HepG2 (cell line): ENCODE measurements at regions not wholly inside any gene's neighbourhood (a gene's known extent, or its start where the extent isn't known, plus 50 kb on each side); places are given as distances from the start of the nearest gene placed in this dataset.

Experiments
- ATAC-seq: fragments of 200-7000 bp; cut with Tn5 transposase; 3 replicates; pipeline ENCODE4 v1.9.1; 2020; ENCODE audit warnings: mild to moderate bottlenecking, moderate library complexity
- BruUV-seq: library from RNA; stranded (reverse); fragments of 400-500 nt; replicated peaks from 2 replicates; lab custom pipeline; 2021; lab: Mats Ljungman, UMichigan
- CTCF ChIA-PET: fragments of 300-600 bp; formaldehyde crosslinking; extraction: SDS; loops from one replicate; lab custom pipeline; 2021; ENCODE audit warnings: low total read pairs, inconsistent platforms, low intra/inter-chr PET ratio; lab: Yijun Ruan, JAX
- POLR2A ChIA-PET: fragments of 350-600 bp; sonication (Branson Sonifier 250); formaldehyde crosslinking; loops from one replicate; lab custom pipeline; 2020; ENCODE audit warnings: antibody characterized with exemption, inconsistent platforms; lab: Yijun Ruan, JAX
- DNase-seq: peaks from one replicate; pipeline ENCODE4 v3.0.0-alpha.2; 2015; ENCODE audit warnings: low spot score
- FAIRE-seq: peaks from 3 replicates; lab custom pipeline; 2011; peaks lifted over from hg19 to GRCh38; lab: Jason Lieb, UNC
- H2AFZ ChIP-seq: one replicate; pipeline ENCODE4 v1.6.1; 2011; ENCODE audit warnings: low read length, inconsistent platforms
- H3K27ac ChIP-seq: fragments of 300-600 bp; 3 replicates; pipeline ENCODE4 v1.8.0; 2011; ENCODE audit warnings: mixed run types, mild to moderate bottlenecking, mixed read lengths, low read length, inconsistent platforms; ENCODE audit not compliant: insufficient read depth; ENCODE audit errors: extremely low read length
- H3K27me3 ChIP-seq, 2 experiments: fragments of 200-600 bp in 1 of 2; 2 replicates in 1 of 2; 3 replicates in 1 of 2; pipeline versions ENCODE4 v1.6.0 to v1.8.0; 2011; ENCODE audit warnings: low read length in 2 of 2, mild to moderate bottlenecking in 2 of 2, moderate library complexity in 2 of 2, inconsistent platforms in 1 of 2; ENCODE audit not compliant: insufficient read depth in 2 of 2, control insufficient read depth in 1 of 2
- H3K36me3 ChIP-seq, 2 experiments: fragments of 200-600 bp in 1 of 2; replicated peaks in 1 of 2; 2 replicates in 1 of 2; 3 replicates in 1 of 2; pipeline versions ENCODE4 v1.5.1 to v1.8.0; 2011; ENCODE audit warnings: low read length in 2 of 2, inconsistent platforms in 1 of 2; ENCODE audit not compliant: insufficient read depth in 2 of 2, control insufficient read depth in 1 of 2
- H3K4me1 ChIP-seq: 2 replicates; pipeline ENCODE4 v1.5.1; 2012; ENCODE audit warnings: low read length, inconsistent platforms; ENCODE audit not compliant: insufficient read depth
- H3K4me2 ChIP-seq: 2 replicates; pipeline ENCODE4 v1.6.0; 2011; ENCODE audit warnings: low read depth, low read length, inconsistent platforms
- H3K4me3 ChIP-seq, 3 experiments: fragments of 200-600 bp in 1 of 3; sonication (generic), shearing (Covaris generic) in 1 of 3; replicated peaks in 1 of 3; 2 replicates each; pipeline ENCODE4 v1.5.1; 2011 to 2016; ENCODE audit warnings: low read length in 3 of 3, inconsistent platforms in 2 of 3, low read depth in 2 of 3, mild to moderate bottlenecking in 2 of 3, control low read depth in 1 of 3, mixed read lengths in 1 of 3; ENCODE audit not compliant: insufficient read depth in 1 of 3
- H3K79me2 ChIP-seq: one replicate; pipeline ENCODE4 v1.6.1; 2011; ENCODE audit warnings: low read length, inconsistent platforms; ENCODE audit not compliant: insufficient read depth
- H3K9ac ChIP-seq: 2 replicates; pipeline ENCODE4 v1.6.0; 2011; ENCODE audit warnings: mild to moderate bottlenecking, low read depth, low read length, inconsistent platforms; ENCODE audit not compliant: insufficient read depth
- H3K9me3 ChIP-seq: 2 replicates; pipeline ENCODE4 v1.5.1; 2012; ENCODE audit warnings: mild to moderate bottlenecking, low read length
- H4K20me1 ChIP-seq: 2 replicates; pipeline ENCODE4 v1.6.0; 2011; ENCODE audit warnings: inconsistent platforms, mild to moderate bottlenecking, low read length, moderate library complexity; ENCODE audit not compliant: insufficient read depth
- DNMT1 ChIP-seq: sonication (generic); formaldehyde crosslinking; IDR thresholded peaks from 2 replicates; pipeline ENCODE4 v1.5.1; 2020; ENCODE audit warnings: mild to moderate bottlenecking, missing genetic modification reagents
- EED ChIP-seq: sonication (generic); formaldehyde crosslinking; IDR thresholded peaks from 2 replicates; pipeline ENCODE4 v1.5.0; 2020; ENCODE audit warnings: mild to moderate bottlenecking, missing genetic modification reagents
- HNRNPL ChIP-seq: fragments of 200-400 bp; formaldehyde crosslinking; IDR thresholded peaks from 2 replicates; pipeline ENCODE4 v1.6.1; 2017; ENCODE audit warnings: mild to moderate bottlenecking, low read depth, low read length
- HOXA3 ChIP-seq: sonication (generic); formaldehyde crosslinking; IDR thresholded peaks from 2 replicates; pipeline ENCODE4 v1.5.0; 2020; ENCODE audit warnings: missing genetic modification reagents
- RBFOX2 ChIP-seq: fragments of 200-400 bp; formaldehyde crosslinking; IDR thresholded peaks from 2 replicates; pipeline ENCODE4 v1.6.1; 2017; ENCODE audit warnings: low read depth, mild to moderate bottlenecking, low read length
- RFXANK ChIP-seq: IDR thresholded peaks from 2 replicates; pipeline ENCODE4 v1.6.1; 2016
- TEAD3 ChIP-seq: optimal IDR thresholded peaks from 2 replicates; pipeline ENCODE3; 2016; ENCODE audit warnings: borderline replicate concordance
- ZBTB3 ChIP-seq: sonication (generic); formaldehyde crosslinking; IDR thresholded peaks from 2 replicates; pipeline ENCODE4 v1.4.0; 2020; ENCODE audit warnings: low read depth, mild to moderate bottlenecking, moderate library complexity, missing genetic modification reagents, borderline replicate concordance
- ZFP41 ChIP-seq: sonication (generic); formaldehyde crosslinking; IDR thresholded peaks from 2 replicates; pipeline ENCODE4 v1.4.0; 2020; ENCODE audit warnings: mild to moderate bottlenecking, missing genetic modification reagents, borderline replicate concordance
- ZNF138 ChIP-seq: sonication (generic); formaldehyde crosslinking; IDR thresholded peaks from 2 replicates; pipeline ENCODE4 v1.5.0; 2020; ENCODE audit warnings: mild to moderate bottlenecking, low read depth, missing genetic modification reagents
- ZNF230 ChIP-seq: sonication (generic); formaldehyde crosslinking; IDR thresholded peaks from 2 replicates; pipeline ENCODE4 v1.4.0; 2020; ENCODE audit warnings: mild to moderate bottlenecking, missing genetic modification reagents
- ZNF430 ChIP-seq: sonication (generic); formaldehyde crosslinking; IDR thresholded peaks from 2 replicates; pipeline ENCODE4 v1.9.0; 2021; ENCODE audit warnings: mild to moderate bottlenecking, missing genetic modification reagents
- ZNF451 ChIP-seq: sonication (generic); formaldehyde crosslinking; IDR thresholded peaks from 2 replicates; pipeline ENCODE4 v1.5.0; 2020; ENCODE audit warnings: mild to moderate bottlenecking, missing genetic modification reagents
- ZNF564 ChIP-seq: sonication (generic); formaldehyde crosslinking; IDR thresholded peaks from 2 replicates; pipeline ENCODE4 v1.8.1; 2023; ENCODE audit warnings: mild to moderate bottlenecking, missing genetic modification reagents
- WGBS: methylation state at CpG from one replicate; pipeline ENCODE4 v1.1.6; 2017; ENCODE audit warnings: low lambda C conversion rate; 5-methylcytosine and 5-hydroxymethylcytosine counted together
- in situ Hi-C: cut with HindIII; loops from 2 replicates; pipeline ENCODE4 v1.10.0; 2017; ENCODE audit warnings: low pct_unique_long_range_greater_than_20kb; ENCODE audit not compliant: extremely low pct_ligation_motif_present
- intact Hi-C: fragments of 100-400 bp; cut with micrococcal nuclease; formaldehyde crosslinking; loops from one replicate; pipeline ENCODE4 v1.10.0; 2022; ENCODE audit not compliant: unreplicated experiment
- TF ChIP-seq, protein P1 (sequence below): IDR thresholded peaks from 2 replicates; pipeline ENCODE4 v1.4.0; 2020; ENCODE audit warnings: mild to moderate bottlenecking, missing genetic modification reagents
- TF ChIP-seq, protein P2 (sequence below): IDR thresholded peaks from 2 replicates; pipeline ENCODE4 v1.6.1; 2016; ENCODE audit warnings: missing genetic modification reagents, missing compliant biosample characterization
- TF ChIP-seq, protein P3 (sequence below): sonication (generic); formaldehyde crosslinking; IDR thresholded peaks from 2 replicates; pipeline ENCODE4 v1.4.0; 2020; ENCODE audit warnings: missing genetic modification reagents, low read depth, mild to moderate bottlenecking, borderline replicate concordance

DNA sequence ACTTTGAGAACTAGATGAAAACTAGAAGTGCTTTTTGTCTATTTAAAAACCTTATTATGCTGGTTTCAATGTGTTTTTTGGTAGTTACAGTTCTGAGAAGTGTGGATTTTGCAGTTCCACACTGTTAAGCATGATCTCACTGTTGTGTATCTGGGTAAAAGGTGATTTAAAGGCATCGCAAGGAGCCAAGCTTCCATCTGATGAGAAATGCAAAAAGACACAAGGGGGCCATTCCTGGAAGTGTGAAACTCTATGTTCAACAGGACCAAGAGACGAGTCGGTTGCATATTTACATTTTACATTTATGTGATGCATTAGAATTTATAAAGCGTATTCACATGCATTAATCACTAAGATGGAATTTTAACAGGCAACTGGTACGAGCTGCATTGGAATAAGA lies 490.8 kb downstream of the NPIPA7 start:
- ChIA-PET CTCF (no interaction called here), POLR2A (no interaction called here)
- no peaks in the 10 kb centered on the region for H3K4me1 ChIP-seq
- no peak overlapping the region for H3K4me3 ChIP-seq
- FAIRE-seq, result no peak
- no peak for DNase-seq
- H3K27ac ChIP-seq, result no peak overlapping the region
- no peak overlapping the region for H2AFZ ChIP-seq
- H3K79me2 ChIP-seq, result no peaks in the 10 kb centered on the region
- H3K9me3 ChIP-seq, result no peaks in the 10 kb centered on the region
- intact Hi-C loops, result no loop called here
- H4K20me1 ChIP-seq, result no peaks in the 10 kb centered on the region
- H3K4me2 ChIP-seq, result no peak overlapping the region
- no peaks in the 10 kb centered on the region for H3K36me3 ChIP-seq
- peaks cover 0 to 13% of the 10 kb centered on the region in 2 experiments; a peak in 1 of 5 replicates for H3K27me3 ChIP-seq
- TF ChIP-seq ZNF451 (CRISPR knock-in tag), result no peak
- TF ChIP-seq TEAD3 (CRISPR knock-in tag), result no peak
- TF ChIP-seq, protein P1, sequence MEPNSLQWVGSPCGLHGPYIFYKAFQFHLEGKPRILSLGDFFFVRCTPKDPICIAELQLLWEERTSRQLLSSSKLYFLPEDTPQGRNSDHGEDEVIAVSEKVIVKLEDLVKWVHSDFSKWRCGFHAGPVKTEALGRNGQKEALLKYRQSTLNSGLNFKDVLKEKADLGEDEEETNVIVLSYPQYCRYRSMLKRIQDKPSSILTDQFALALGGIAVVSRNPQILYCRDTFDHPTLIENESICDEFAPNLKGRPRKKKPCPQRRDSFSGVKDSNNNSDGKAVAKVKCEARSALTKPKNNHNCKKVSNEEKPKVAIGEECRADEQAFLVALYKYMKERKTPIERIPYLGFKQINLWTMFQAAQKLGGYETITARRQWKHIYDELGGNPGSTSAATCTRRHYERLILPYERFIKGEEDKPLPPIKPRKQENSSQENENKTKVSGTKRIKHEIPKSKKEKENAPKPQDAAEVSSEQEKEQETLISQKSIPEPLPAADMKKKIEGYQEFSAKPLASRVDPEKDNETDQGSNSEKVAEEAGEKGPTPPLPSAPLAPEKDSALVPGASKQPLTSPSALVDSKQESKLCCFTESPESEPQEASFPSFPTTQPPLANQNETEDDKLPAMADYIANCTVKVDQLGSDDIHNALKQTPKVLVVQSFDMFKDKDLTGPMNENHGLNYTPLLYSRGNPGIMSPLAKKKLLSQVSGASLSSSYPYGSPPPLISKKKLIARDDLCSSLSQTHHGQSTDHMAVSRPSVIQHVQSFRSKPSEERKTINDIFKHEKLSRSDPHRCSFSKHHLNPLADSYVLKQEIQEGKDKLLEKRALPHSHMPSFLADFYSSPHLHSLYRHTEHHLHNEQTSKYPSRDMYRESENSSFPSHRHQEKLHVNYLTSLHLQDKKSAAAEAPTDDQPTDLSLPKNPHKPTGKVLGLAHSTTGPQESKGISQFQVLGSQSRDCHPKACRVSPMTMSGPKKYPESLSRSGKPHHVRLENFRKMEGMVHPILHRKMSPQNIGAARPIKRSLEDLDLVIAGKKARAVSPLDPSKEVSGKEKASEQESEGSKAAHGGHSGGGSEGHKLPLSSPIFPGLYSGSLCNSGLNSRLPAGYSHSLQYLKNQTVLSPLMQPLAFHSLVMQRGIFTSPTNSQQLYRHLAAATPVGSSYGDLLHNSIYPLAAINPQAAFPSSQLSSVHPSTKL (CRISPR knock-in tag), result no peak
- no peak for TF ChIP-seq RBFOX2
- no peak for TF ChIP-seq DNMT1 (CRISPR knock-in tag)
- TF ChIP-seq RFXANK (CRISPR knock-in tag), result no peak
- TF ChIP-seq, protein P2, sequence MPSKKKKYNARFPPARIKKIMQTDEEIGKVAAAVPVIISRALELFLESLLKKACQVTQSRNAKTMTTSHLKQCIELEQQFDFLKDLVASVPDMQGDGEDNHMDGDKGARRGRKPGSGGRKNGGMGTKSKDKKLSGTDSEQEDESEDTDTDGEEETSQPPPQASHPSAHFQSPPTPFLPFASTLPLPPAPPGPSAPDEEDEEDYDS (CRISPR knock-in tag), result no peak
- TF ChIP-seq ZFP41 (CRISPR knock-in tag), result no peak
- TF ChIP-seq, protein P3, sequence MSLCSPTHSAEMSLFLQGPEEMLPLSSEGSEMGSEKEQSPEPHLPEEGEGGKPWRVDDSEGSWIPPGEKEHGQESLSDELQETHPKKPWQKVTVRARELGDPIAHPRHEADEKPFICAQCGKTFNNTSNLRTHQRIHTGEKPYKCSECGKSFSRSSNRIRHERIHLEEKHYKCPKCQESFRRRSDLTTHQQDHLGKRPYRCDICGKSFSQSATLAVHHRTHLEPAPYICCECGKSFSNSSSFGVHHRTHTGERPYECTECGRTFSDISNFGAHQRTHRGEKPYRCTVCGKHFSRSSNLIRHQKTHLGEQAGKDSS (CRISPR knock-in tag), result no peak
- TF ChIP-seq EED (CRISPR knock-in tag), result no peak
- no peak for TF ChIP-seq HNRNPL
- TF ChIP-seq ZNF430, result no peak
- TF ChIP-seq ZNF138, result no peak
- TF ChIP-seq ZNF564 (CRISPR knock-in tag), result no peak
- TF ChIP-seq ZBTB3 (CRISPR knock-in tag), result no peak
- no peak for TF ChIP-seq ZNF230 (CRISPR knock-in tag)
- TF ChIP-seq HOXA3 (CRISPR knock-in tag), result no peak
- WGBS, result 50% methylated on average over 5 of the region's 5 CpGs
- ATAC-seq, result no peak
- no peak overlapping the region for H3K9ac ChIP-seq
- in situ Hi-C loops, result loop anchor here (25.0 kb wide), 1 partner anchor 593 kb away; the partner anchor contains the start of gene XYLT1
- no TSS peak for BruUV-seq
